Osteoblast (primary cell): ENCODE measurements at regions not wholly inside any gene's neighbourhood (a gene's known extent, or its start where the extent isn't known, plus 50 kb on each side); places are given as distances from the start of the nearest gene placed in this dataset.

Experiments used
- DNase-seq: peaks from one replicate; pipeline ENCODE4 v3.0.0; 2011; ENCODE audit warnings: low spot score, mixed read lengths; ENCODE audit not compliant: insufficient read length; ENCODE audit errors: missing footprints
- H2AFZ ChIP-seq: 2 replicates; pipeline ENCODE4 v1.6.0; 2011; ENCODE audit warnings: mild to moderate bottlenecking, low read length
- H3K27ac ChIP-seq: 2 replicates; pipeline ENCODE4 v1.5.1; 2011; ENCODE audit warnings: mild to moderate bottlenecking, low read depth, low read length, moderate library complexity
- H3K27me3 ChIP-seq: 2 replicates; pipeline ENCODE4 v1.6.0; 2012; ENCODE audit warnings: mild to moderate bottlenecking, control low read depth, inconsistent platforms, low read length, moderate library complexity; ENCODE audit not compliant: insufficient read depth
- H3K36me3 ChIP-seq: 2 replicates; pipeline ENCODE4 v1.5.1; 2011; ENCODE audit warnings: mild to moderate bottlenecking, low read length, control low read depth, moderate library complexity; ENCODE audit not compliant: insufficient read depth
- H3K4me1 ChIP-seq: 2 replicates; pipeline ENCODE4 v1.5.1; 2011; ENCODE audit warnings: mild to moderate bottlenecking, low read length, control low read depth, moderate library complexity; ENCODE audit not compliant: insufficient read depth
- H3K4me2 ChIP-seq: 2 replicates; pipeline ENCODE4 v1.6.0; 2011; ENCODE audit warnings: mild to moderate bottlenecking, low read length; ENCODE audit not compliant: insufficient read depth
- H3K4me3 ChIP-seq: fragments of 200-600 bp; sonication (generic); 3 replicates; pipeline ENCODE4 v1.5.1; 2012; ENCODE audit warnings: mild to moderate bottlenecking, low read length, inconsistent platforms; ENCODE audit not compliant: insufficient read depth
- H3K79me2 ChIP-seq: 2 replicates; pipeline ENCODE4 v1.6.0; 2012; ENCODE audit warnings: mild to moderate bottlenecking, low read length, control low read depth, inconsistent platforms; ENCODE audit not compliant: insufficient read depth
- H3K9me3 ChIP-seq: 2 replicates; pipeline ENCODE4 v1.5.1; 2011; ENCODE audit warnings: low read depth, low read length, control low read depth
- H4K20me1 ChIP-seq: 2 replicates; pipeline ENCODE4 v1.6.0; 2012; ENCODE audit warnings: mild to moderate bottlenecking, low read length, control low read depth; ENCODE audit not compliant: insufficient read depth
- TF ChIP-seq, protein P1 (sequence below): IDR thresholded peaks from 2 replicates; pipeline ENCODE4 v1.5.1; 2011; ENCODE audit warnings: mild to moderate bottlenecking, low read depth, low read length, moderate library complexity; ENCODE audit errors: extremely low read depth

DNA sequence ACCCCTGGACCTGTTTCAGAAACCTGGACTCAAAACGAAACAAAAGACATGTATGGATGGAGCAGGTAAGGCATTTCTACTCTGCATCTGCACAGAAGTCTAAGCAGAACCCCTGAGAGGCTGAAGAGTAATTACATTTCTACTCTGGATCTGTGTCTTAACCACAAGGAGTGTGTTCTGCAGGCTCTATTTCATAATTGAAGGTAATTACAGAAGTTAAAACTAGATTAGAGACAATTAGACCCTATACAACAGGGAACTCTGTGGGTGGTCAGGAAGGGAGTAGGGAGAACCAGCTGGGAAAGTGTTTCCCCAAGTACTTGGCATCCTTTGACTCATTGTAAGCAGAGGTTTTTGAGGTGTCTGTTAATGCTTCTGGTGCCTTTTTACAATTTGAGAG, 69.8 kb downstream of the IGSF1 start:
- H3K9me3 ChIP-seq: no peaks in the 10 kb centered on the region

DNA sequence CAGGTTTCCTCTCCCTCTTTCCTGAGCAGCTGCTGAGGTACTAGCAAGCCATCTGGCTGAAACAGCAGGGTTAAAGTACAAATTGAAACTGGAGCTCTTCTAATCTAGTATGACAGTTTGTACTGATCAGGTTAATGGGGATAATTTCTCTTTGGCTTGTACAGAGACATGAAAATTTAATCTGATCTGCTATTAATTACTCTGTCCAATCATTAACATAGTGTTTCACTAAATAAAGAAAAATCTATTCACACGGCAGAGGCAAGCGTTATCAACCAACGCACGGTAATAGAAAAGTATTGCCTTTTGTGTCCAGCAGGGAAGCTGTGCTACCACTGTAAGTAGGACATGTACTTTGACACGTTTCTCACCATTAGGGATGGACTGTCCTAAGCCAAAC, 71.1 kb downstream of the IGSF1 start:
- Histone ChIP-seq H3K36me3 (no peaks in the 10 kb centered on the region), H3K4me3 (no peak overlapping the region), H3K4me2 (no peak overlapping the region), H3K79me2 (no peaks in the 10 kb centered on the region), H3K27me3 (peaks cover 9% of the 10 kb centered on the region), H4K20me1 (no peaks in the 10 kb centered on the region), H3K9me3 (no peaks in the 10 kb centered on the region), H2AFZ (no peak overlapping the region), H3K4me1 (no peaks in the 10 kb centered on the region), H3K27ac (no peak overlapping the region)
- TF ChIP-seq, protein P1, sequence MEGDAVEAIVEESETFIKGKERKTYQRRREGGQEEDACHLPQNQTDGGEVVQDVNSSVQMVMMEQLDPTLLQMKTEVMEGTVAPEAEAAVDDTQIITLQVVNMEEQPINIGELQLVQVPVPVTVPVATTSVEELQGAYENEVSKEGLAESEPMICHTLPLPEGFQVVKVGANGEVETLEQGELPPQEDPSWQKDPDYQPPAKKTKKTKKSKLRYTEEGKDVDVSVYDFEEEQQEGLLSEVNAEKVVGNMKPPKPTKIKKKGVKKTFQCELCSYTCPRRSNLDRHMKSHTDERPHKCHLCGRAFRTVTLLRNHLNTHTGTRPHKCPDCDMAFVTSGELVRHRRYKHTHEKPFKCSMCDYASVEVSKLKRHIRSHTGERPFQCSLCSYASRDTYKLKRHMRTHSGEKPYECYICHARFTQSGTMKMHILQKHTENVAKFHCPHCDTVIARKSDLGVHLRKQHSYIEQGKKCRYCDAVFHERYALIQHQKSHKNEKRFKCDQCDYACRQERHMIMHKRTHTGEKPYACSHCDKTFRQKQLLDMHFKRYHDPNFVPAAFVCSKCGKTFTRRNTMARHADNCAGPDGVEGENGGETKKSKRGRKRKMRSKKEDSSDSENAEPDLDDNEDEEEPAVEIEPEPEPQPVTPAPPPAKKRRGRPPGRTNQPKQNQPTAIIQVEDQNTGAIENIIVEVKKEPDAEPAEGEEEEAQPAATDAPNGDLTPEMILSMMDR: no peak
- DNase-seq: no peak

More for the DNA sequence above, 69.8 kb downstream of the IGSF1 start:
- Histone ChIP-seq H3K36me3 (no peaks in the 10 kb centered on the region), H3K4me3 (no peak overlapping the region), H3K27me3 (peaks cover 5% of the 10 kb centered on the region), H3K4me1 (no peaks in the 10 kb centered on the region), H3K27ac (no peak overlapping the region), H3K79me2 (no peaks in the 10 kb centered on the region), H4K20me1 (no peaks in the 10 kb centered on the region), H3K4me2 (no peak overlapping the region), H2AFZ (no peak overlapping the region)
- TF ChIP-seq, protein P1: no peak
- no peak for DNase-seq

DNA sequence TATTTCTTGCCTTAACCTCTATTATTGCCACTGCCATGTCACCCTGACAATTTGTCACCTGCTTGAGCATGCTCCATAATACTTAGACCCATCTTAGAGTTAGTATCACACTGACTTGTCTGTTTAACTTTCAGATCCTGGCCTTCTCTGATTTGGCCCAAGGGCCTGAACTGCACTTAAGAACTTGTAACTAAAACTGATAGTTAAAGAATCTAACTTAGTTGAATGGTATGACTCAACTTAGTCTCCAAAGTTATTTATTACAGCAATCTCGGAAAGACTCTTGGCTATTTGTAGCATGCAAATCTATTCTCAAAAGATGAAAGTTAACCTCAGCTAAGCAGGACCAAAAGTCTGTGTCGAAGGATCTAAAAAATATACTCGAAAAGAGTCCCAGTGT, 72.3 kb downstream of the IGSF1 start:
- H4K20me1 ChIP-seq: no peaks in the 10 kb centered on the region
- H3K79me2 ChIP-seq: no peaks in the 10 kb centered on the region
- H3K9me3 ChIP-seq: no peaks in the 10 kb centered on the region
- no peak overlapping the region for H3K4me2 ChIP-seq
- TF ChIP-seq, protein P1: no peak
- no peak overlapping the region for H3K27ac ChIP-seq
- H3K27me3 ChIP-seq: peaks cover 9% of the 10 kb centered on the region
- H3K4me3 ChIP-seq: no peak overlapping the region
- DNase-seq: no peak
- H3K36me3 ChIP-seq: no peaks in the 10 kb centered on the region
- no peaks in the 10 kb centered on the region for H3K4me1 ChIP-seq
- H2AFZ ChIP-seq: no peak overlapping the region

DNA sequence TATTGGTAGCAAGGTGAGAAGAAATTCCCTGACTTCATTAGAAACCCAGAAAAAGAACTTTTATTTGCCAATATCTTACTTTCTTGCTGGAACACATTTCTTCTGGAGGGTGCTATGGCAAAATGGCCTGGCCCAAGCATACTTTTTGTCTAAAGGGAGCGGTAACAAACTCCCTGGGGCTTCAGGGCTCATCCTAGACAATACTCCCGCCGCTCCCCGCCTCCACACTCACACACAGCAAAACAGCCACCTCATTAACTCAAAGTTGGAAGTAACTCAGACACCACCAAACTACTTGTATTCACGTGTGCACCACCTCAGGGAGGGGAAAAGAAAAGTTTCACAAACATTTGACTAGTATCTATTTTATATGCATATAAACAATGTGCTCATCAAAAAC, 75.7 kb downstream of the IGSF1 start:
- Histone ChIP-seq H3K9me3 (no peaks in the 10 kb centered on the region), H2AFZ (no peak overlapping the region), H3K4me1 (no peaks in the 10 kb centered on the region), H3K36me3 (no peaks in the 10 kb centered on the region), H3K27ac (no peak overlapping the region), H4K20me1 (no peaks in the 10 kb centered on the region), H3K4me3 (no peak overlapping the region), H3K4me2 (no peak overlapping the region), H3K27me3 (peaks cover 4% of the 10 kb centered on the region), H3K79me2 (no peaks in the 10 kb centered on the region)
- TF ChIP-seq, protein P1: no peak
- DNase-seq: no peak
